ENCODE measurements at regions not wholly inside any gene's neighbourhood (a gene's known extent, or its start where the extent isn't known, plus 50 kb on each side); places are given as distances from the start of the nearest gene placed in this dataset.
A peak's percentile ranks its signal among the peaks of the same experiment; 100 is the strongest.

DNA sequence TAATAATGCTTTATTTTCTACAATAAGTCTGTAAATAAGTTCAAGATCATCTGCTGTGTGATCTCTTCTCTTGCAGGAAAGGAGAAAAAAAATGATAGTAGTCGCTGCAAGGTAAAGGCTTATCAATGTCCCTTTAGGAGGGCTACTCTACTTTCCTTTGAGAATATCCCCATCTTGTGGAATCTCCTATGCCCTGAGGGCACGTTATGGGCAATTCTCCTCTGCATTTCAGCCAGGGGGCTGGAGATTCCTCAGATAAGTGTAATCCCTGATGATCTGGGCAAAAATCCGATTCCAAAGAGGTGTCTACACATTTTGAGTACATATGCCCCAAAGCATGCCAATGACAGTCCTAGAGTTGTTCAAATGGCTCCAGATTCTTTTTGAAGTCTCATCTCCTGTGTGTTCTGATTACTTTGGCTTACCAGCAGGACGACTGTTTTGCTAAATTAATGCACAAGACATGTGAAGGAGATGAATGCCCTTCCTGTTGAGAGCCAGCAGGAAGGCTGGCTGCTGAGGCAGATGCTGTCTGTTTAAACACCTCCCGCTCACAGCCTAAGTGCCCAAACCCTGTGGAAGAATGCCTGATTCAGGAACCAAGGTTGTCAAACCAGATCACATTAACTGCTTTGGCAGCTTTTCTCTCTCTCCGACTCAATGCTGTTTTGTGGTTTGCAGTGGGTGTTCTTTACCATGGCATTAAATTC is 171.2 kb upstream of the COL1A2 start:
- Histone ChIP-seq H3K9me3 (ENCODE audit: control insufficient read depth, insufficient read depth, low read length) (no peaks in the 10 kb centered on the region), H3K18ac (ENCODE audit: low read depth, low read length) (peak overlapping the region; percentile 72), H3K14ac (replicated peaks; ENCODE audit: low read depth, low read length) (peak overlapping the region; percentile 64), H3K9ac (ENCODE audit: low read depth, low read length) (peak overlapping the region; percentile 51; the same call in 1 of the 2 replicates), H3K79me1 (ENCODE audit: low read depth in 1 of 2, low read length in 2 of 2) (no peaks in the 10 kb centered on the region), H2AFZ (replicated peaks; ENCODE audit: low read length, poor library complexity) (peak overlapping the region; percentile 90), H4K5ac (ENCODE audit: low read depth, low read length) (peak overlapping the region; percentile 77), H3K27me3 (ENCODE audit: control insufficient read depth, insufficient read depth, low read length) (no peaks in the 10 kb centered on the region), H3K23ac (ENCODE audit: low read depth, low read length) (no peak overlapping the region), H3K4me3 (ENCODE audit: insufficient read depth, low read depth, low read length) (no peak overlapping the region), H3K36me3 (ENCODE audit: control insufficient read depth, insufficient read depth, low read length) (no peaks in the 10 kb centered on the region), H2AK9ac (replicated peaks; ENCODE audit: low read depth, low read length, poor library complexity) (no peak overlapping the region), H4K8ac (ENCODE audit: low read depth in 2 of 2, low read length in 2 of 2) (peak overlapping the region in 1 of 2 experiments; percentile 32; a peak in 1 of 4 replicates), H4K20me1 (ENCODE audit: insufficient read depth, low read length) (no peaks in the 10 kb centered on the region), H2BK120ac (ENCODE audit: low read depth, low read length) (no peak overlapping the region; the same call in 1 of the 2 replicates), H2BK15ac (ENCODE audit: low read depth, low read length) (peak overlapping the region; percentile 70; the same call in 1 of the 3 replicates), H2BK20ac (ENCODE audit: low read depth, low read length) (peak overlapping the region; percentile 35; the same call in 1 of the 2 replicates), H2AK5ac (ENCODE audit: low read depth, low read length) (no peak overlapping the region), H3K4ac (ENCODE audit: low read depth, low read length) (peak overlapping the region; percentile 29), H4K91ac (ENCODE audit: insufficient read depth, low read depth, low read length) (peak overlapping the region; percentile 16; the same call in 1 of the 2 replicates), H3K4me1 (ENCODE audit: control insufficient read depth, insufficient read depth, low read length) (peaks cover 5% of the 10 kb centered on the region), H2BK5ac (ENCODE audit: low read depth, low read length, poor library complexity, severe bottlenecking) (no peak overlapping the region), H3K4me2 (ENCODE audit: low read depth, low read length) (peak overlapping the region; percentile 75), H3K27ac (ENCODE audit: insufficient read depth, low read length) (no peak overlapping the region), H3K9me1 (ENCODE audit: insufficient read depth, low read length) (no peaks in the 10 kb centered on the region), H3K56ac (ENCODE audit: extremely low read depth, insufficient read depth, low read length) (0 out of 2 replicates have a peak overlapping the region, but pooled peaks have one; percentile 25)
- ChIA-PET POLR2A (ENCODE audit: unreplicated experiment) (no interaction called here), CTCF (interaction anchor here (0.7 to 1.2 kb wide), 4 partner anchors 94 to 424 kb away, joined by 3 to 8 read pairs (median 4); no protein-coding TSS in a partner anchor)
- peak; percentile 97 for ATAC-seq (ENCODE audit: low read depth)
- peak; percentile 69 for DNase-seq
- in situ Hi-C loops (cut with MboI; ENCODE audit: low sequenced_read_pairs), result loop anchor here (10.0 to 25.0 kb wide), 2 partner anchors 509 to 986 kb away; partner anchors contain the start of genes HEPACAM2 and VPS50
- BruUV-seq (replicated peaks), result no TSS peak
- intact Hi-C loops (cut with micrococcal nuclease), result loop anchor here (1.0 to 10.0 kb wide), 10 partner anchors 135 to 1049 kb away; partner anchors contain the start of genes BET1 and GNG11
- WGBS, 2 experiments (ENCODE audit: extremely low coverage in 2 of 2, insufficient read length in 1 of 2), result 0% methylated on average over 1 of the region's 6 CpGs; no CpG with 5 or more reads in 1 of the 2 experiments
- TF ChIP-seq, protein P1, sequence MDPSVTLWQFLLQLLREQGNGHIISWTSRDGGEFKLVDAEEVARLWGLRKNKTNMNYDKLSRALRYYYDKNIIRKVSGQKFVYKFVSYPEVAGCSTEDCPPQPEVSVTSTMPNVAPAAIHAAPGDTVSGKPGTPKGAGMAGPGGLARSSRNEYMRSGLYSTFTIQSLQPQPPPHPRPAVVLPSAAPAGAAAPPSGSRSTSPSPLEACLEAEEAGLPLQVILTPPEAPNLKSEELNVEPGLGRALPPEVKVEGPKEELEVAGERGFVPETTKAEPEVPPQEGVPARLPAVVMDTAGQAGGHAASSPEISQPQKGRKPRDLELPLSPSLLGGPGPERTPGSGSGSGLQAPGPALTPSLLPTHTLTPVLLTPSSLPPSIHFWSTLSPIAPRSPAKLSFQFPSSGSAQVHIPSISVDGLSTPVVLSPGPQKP (IDR thresholded peaks at IDR 0.05; ENCODE audit: borderline replicate concordance, low read depth, low read length), result no peak
- TF ChIP-seq SMC3 (IDR thresholded peaks at IDR 0.05; ENCODE audit: low read depth, low read length) (peak; percentile 86), CHD1 (IDR thresholded peaks at IDR 0.05; ENCODE audit: low read depth, low read length) (no peak), RAD21 (IDR thresholded peaks at IDR 0.05; ENCODE audit: low read length) (peak; percentile 92), MXI1 (IDR thresholded peaks at IDR 0.05; ENCODE audit: borderline replicate concordance, low read depth, low read length) (no peak), NFE2L2 (IDR thresholded peaks at IDR 0.05; ENCODE audit: low read depth, low read length) (no peak), POLR2A (IDR thresholded peaks at IDR 0.05; ENCODE audit: low read depth, low read length) (0 out of 2 replicates have a peak, but pooled peaks have one; percentile 39)
- TF ChIP-seq, protein P2, sequence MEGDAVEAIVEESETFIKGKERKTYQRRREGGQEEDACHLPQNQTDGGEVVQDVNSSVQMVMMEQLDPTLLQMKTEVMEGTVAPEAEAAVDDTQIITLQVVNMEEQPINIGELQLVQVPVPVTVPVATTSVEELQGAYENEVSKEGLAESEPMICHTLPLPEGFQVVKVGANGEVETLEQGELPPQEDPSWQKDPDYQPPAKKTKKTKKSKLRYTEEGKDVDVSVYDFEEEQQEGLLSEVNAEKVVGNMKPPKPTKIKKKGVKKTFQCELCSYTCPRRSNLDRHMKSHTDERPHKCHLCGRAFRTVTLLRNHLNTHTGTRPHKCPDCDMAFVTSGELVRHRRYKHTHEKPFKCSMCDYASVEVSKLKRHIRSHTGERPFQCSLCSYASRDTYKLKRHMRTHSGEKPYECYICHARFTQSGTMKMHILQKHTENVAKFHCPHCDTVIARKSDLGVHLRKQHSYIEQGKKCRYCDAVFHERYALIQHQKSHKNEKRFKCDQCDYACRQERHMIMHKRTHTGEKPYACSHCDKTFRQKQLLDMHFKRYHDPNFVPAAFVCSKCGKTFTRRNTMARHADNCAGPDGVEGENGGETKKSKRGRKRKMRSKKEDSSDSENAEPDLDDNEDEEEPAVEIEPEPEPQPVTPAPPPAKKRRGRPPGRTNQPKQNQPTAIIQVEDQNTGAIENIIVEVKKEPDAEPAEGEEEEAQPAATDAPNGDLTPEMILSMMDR (conservative IDR thresholded peaks at IDR 0.05; ENCODE audit: low read depth, low read length), result peak; percentile 86
- dilution Hi-C loops (cut with HindIII; ENCODE audit: low sequenced_read_pairs, unreplicated experiment), result no loop called here

Data from IMR-90 (cell line).